LNCaP clone FGC (cell line): ENCODE measurements at regions not wholly inside any gene's neighbourhood (a gene's known extent, or its start where the extent isn't known, plus 50 kb on each side); places are given as distances from the start of the nearest gene placed in this dataset.
A peak's percentile ranks its signal among the peaks of the same experiment; 100 is the strongest.
"Not testable (repeated sequence)": the region's sequence is repeated elsewhere in the genome, so short reads cannot be mapped to it uniquely, and the experiment has no call there.

Source experiments
- DNase-seq: peaks from one replicate; pipeline ENCODE4 v3.0.0-alpha.2; 2011; ENCODE audit warnings: low read depth
- H3K4me3 ChIP-seq: 2 replicates; pipeline ENCODE4 v1.5.1; 2011; ENCODE audit warnings: mild to moderate bottlenecking, low read depth, low read length, control low read depth
- CTCF ChIP-seq: IDR thresholded peaks from 2 replicates; pipeline ENCODE4 v1.5.1; 2012; ENCODE audit warnings: mild to moderate bottlenecking; ENCODE audit not compliant: control insufficient read depth, insufficient read depth; ENCODE audit errors: extremely low read depth

- H3K4me3 ChIP-seq, result no peak overlapping the region
- no peak for DNase-seq
- no peak for TF ChIP-seq CTCF
Measured at GRCh38 chr6:134634466-134634865, 315.4 kb downstream of the ALDH8A1 start.

GRCh38 chr6:134632982-134633940, 315.3 kb upstream of the SGK1 start:
- DNase-seq, H3K4me3 ChIP-seq: not testable (repeated sequence)

- no peak for TF ChIP-seq CTCF
- DNase-seq, result no peak
- no peak overlapping the region for H3K4me3 ChIP-seq
Measured at GRCh38 chr6:134632024-134632423, 314.1 kb upstream of the SGK1 start.

- DNase-seq, result peak; percentile 7
- TF ChIP-seq CTCF, result no peak
- H3K4me3 ChIP-seq, result no peak overlapping the region
Measured at GRCh38 chr6:134631398-134631924, 313.5 kb upstream of the SGK1 start.

GRCh38 chr6:134630508-134631121, 312.7 kb upstream of the SGK1 start:
- peak overlapping the region; percentile 3; the same call in 1 of the 2 replicates for H3K4me3 ChIP-seq
- no peak for TF ChIP-seq CTCF
- peak; percentile 87 for DNase-seq

GRCh38 chr6:134628154-134628553, 310.2 kb upstream of the SGK1 start:
- TF ChIP-seq CTCF, result no peak
- no peak overlapping the region for H3K4me3 ChIP-seq
- DNase-seq, result no peak

- DNase-seq, result no peak
- no peak for TF ChIP-seq CTCF
- H3K4me3 ChIP-seq, result no peak overlapping the region
Measured at GRCh38 chr6:134627707-134628106, 309.8 kb upstream of the SGK1 start.
